Liver (tissue), 3 donors: ENCODE measurements at regions not wholly inside any gene's neighbourhood (a gene's known extent, or its start where the extent isn't known, plus 50 kb on each side); places are given as distances from the start of the nearest gene placed in this dataset.

ENCODE experiments used
- ATF3 ChIP-seq: IDR thresholded peaks from 2 replicates; pipeline ENCODE4 v1.6.1; 2016; ENCODE audit warnings: antibody characterized with exemption
- CTCF ChIP-seq: fragments of 150-350 bp; IDR thresholded peaks from 2 replicates; pipeline ENCODE4 v1.5.1; 2017; ENCODE audit warnings: improper control_type of control experiment, low read depth, low read length; ENCODE audit not compliant: missing input control
- FOXA1 ChIP-seq: IDR thresholded peaks from 2 replicates; pipeline ENCODE4 v1.6.1; 2016; ENCODE audit warnings: antibody characterized with exemption
- GABPA ChIP-seq, 2 donors: IDR thresholded peaks in 1 of 2; conservative IDR thresholded peaks in 1 of 2; 2 replicates each; pipeline ENCODE4 v1.6.1; 2016; ENCODE audit warnings: antibody characterized with exemption in 2 of 2, mild to moderate bottlenecking in 1 of 2, moderate library complexity in 1 of 2
- HNF4G ChIP-seq: IDR thresholded peaks from 2 replicates; pipeline ENCODE4 v1.6.1; 2016; ENCODE audit warnings: antibody characterized with exemption
- JUND ChIP-seq, 2 donors: IDR thresholded peaks; 2 replicates each; pipeline ENCODE4 v1.6.1; 2016; ENCODE audit warnings: antibody characterized with exemption in 2 of 2
- RAD21 ChIP-seq, 2 donors: IDR thresholded peaks; 2 replicates each; pipeline ENCODE4 v1.6.1; 2016; ENCODE audit warnings: antibody characterized with exemption in 2 of 2, mild to moderate bottlenecking in 2 of 2
- RXRA ChIP-seq, 2 donors: IDR thresholded peaks; 2 replicates each; pipeline ENCODE4 v1.6.1; 2017 to 2018; ENCODE audit warnings: antibody characterized with exemption in 2 of 2, mild to moderate bottlenecking in 1 of 2
- SP1 ChIP-seq: IDR thresholded peaks from 2 replicates; pipeline ENCODE4 v1.6.1; 2018; ENCODE audit warnings: antibody characterized with exemption, mild to moderate bottlenecking
- TAF1 ChIP-seq: conservative IDR thresholded peaks from 2 replicates; pipeline ENCODE4 v1.6.1; 2016; ENCODE audit warnings: antibody characterized with exemption, mild to moderate bottlenecking
- YY1 ChIP-seq: IDR thresholded peaks from 2 replicates; pipeline ENCODE4 v1.6.1; 2016; ENCODE audit warnings: antibody characterized with exemption, mild to moderate bottlenecking
- TF ChIP-seq, protein P1 (sequence below): IDR thresholded peaks from 2 replicates; pipeline ENCODE4 v1.6.1; 2016; ENCODE audit warnings: antibody characterized with exemption
- TF ChIP-seq, protein P2 (sequence below): IDR thresholded peaks from 2 replicates; pipeline ENCODE4 v1.6.1; 2016; ENCODE audit warnings: antibody characterized with exemption, mild to moderate bottlenecking
- TF ChIP-seq, protein P3 (sequence below): IDR thresholded peaks from 2 replicates; pipeline ENCODE4 v1.6.1; 2016; ENCODE audit warnings: antibody characterized with exemption
- donor health status: healthy.
- donor health status: healthy.

- TF ChIP-seq CTCF (no peak), JUND (IDR thresholded peaks at IDR 0.05) (no peak), YY1 (no peak), FOXA1 (no peak), GABPA (IDR thresholded peaks at IDR 0.05 in 1 of 2, conservative IDR thresholded peaks at IDR 0.05 in 1 of 2) (no peak), RXRA (IDR thresholded peaks at IDR 0.05) (no peak), ATF3 (no peak), SP1 (no peak), TAF1 (no peak), RAD21 (IDR thresholded peaks at IDR 0.05) (no peak), HNF4G (no peak)
- TF ChIP-seq, protein P1, sequence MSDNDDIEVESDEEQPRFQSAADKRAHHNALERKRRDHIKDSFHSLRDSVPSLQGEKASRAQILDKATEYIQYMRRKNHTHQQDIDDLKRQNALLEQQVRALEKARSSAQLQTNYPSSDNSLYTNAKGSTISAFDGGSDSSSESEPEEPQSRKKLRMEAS: no peak
- TF ChIP-seq, protein P2, sequence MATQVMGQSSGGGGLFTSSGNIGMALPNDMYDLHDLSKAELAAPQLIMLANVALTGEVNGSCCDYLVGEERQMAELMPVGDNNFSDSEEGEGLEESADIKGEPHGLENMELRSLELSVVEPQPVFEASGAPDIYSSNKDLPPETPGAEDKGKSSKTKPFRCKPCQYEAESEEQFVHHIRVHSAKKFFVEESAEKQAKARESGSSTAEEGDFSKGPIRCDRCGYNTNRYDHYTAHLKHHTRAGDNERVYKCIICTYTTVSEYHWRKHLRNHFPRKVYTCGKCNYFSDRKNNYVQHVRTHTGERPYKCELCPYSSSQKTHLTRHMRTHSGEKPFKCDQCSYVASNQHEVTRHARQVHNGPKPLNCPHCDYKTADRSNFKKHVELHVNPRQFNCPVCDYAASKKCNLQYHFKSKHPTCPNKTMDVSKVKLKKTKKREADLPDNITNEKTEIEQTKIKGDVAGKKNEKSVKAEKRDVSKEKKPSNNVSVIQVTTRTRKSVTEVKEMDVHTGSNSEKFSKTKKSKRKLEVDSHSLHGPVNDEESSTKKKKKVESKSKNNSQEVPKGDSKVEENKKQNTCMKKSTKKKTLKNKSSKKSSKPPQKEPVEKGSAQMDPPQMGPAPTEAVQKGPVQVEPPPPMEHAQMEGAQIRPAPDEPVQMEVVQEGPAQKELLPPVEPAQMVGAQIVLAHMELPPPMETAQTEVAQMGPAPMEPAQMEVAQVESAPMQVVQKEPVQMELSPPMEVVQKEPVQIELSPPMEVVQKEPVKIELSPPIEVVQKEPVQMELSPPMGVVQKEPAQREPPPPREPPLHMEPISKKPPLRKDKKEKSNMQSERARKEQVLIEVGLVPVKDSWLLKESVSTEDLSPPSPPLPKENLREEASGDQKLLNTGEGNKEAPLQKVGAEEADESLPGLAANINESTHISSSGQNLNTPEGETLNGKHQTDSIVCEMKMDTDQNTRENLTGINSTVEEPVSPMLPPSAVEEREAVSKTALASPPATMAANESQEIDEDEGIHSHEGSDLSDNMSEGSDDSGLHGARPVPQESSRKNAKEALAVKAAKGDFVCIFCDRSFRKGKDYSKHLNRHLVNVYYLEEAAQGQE: no peak
- TF ChIP-seq, protein P3, sequence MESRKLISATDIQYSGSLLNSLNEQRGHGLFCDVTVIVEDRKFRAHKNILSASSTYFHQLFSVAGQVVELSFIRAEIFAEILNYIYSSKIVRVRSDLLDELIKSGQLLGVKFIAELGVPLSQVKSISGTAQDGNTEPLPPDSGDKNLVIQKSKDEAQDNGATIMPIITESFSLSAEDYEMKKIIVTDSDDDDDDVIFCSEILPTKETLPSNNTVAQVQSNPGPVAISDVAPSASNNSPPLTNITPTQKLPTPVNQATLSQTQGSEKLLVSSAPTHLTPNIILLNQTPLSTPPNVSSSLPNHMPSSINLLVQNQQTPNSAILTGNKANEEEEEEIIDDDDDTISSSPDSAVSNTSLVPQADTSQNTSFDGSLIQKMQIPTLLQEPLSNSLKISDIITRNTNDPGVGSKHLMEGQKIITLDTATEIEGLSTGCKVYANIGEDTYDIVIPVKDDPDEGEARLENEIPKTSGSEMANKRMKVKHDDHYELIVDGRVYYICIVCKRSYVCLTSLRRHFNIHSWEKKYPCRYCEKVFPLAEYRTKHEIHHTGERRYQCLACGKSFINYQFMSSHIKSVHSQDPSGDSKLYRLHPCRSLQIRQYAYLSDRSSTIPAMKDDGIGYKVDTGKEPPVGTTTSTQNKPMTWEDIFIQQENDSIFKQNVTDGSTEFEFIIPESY: no peak
These were observed 959.1 kb downstream of the BRD1 start for GRCh38 chr22:48868554-48868953.
